HepG2 (cell line): ENCODE measurements at regions not wholly inside any gene's neighbourhood (a gene's known extent, or its start where the extent isn't known, plus 50 kb on each side); places are given as distances from the start of the nearest gene placed in this dataset.

Source experiments
- CBX2 ChIP-seq, 2 experiments: fragments of 200-600 bp in 1 of 2; sonication (generic); formaldehyde crosslinking in 1 of 2; IDR thresholded peaks; 2 replicates each; pipeline versions ENCODE4 v1.7.0 to v1.8.1; 2018 to 2022; ENCODE audit warnings: low read depth in 2 of 2, low read length in 1 of 2, mild to moderate bottlenecking in 1 of 2, missing genetic modification reagents in 1 of 2
- DNMT1 ChIP-seq: sonication (generic); formaldehyde crosslinking; IDR thresholded peaks from 2 replicates; pipeline ENCODE4 v1.5.1; 2020; ENCODE audit warnings: mild to moderate bottlenecking, missing genetic modification reagents
- GRHL1 ChIP-seq: sonication (generic); formaldehyde crosslinking; conservative IDR thresholded peaks from 2 replicates; pipeline ENCODE4 v1.8.0; 2022; ENCODE audit warnings: missing genetic modification reagents
- HDAC1 ChIP-seq: sonication (generic); formaldehyde crosslinking; IDR thresholded peaks from 2 replicates; pipeline ENCODE4 v1.5.1; 2020; ENCODE audit warnings: mild to moderate bottlenecking, missing genetic modification reagents
- HDAC6 ChIP-seq: fragments of 200-600 bp; sonication (generic); IDR thresholded peaks from 2 replicates; pipeline ENCODE4 v1.7.0; 2017; ENCODE audit warnings: mild to moderate bottlenecking, antibody characterized with exemption, low read length, low read depth
- RBM39 ChIP-seq: fragments of 200-400 bp; formaldehyde crosslinking; IDR thresholded peaks from one replicate; pipeline ENCODE4 v1.6.1; 2018; ENCODE audit warnings: antibody characterized with exemption, mild to moderate bottlenecking, low read depth, low read length; ENCODE audit not compliant: poor library complexity, severe bottlenecking
- REL ChIP-seq: sonication (generic); formaldehyde crosslinking; conservative IDR thresholded peaks from 2 replicates; pipeline ENCODE4 v1.8.0; 2022; ENCODE audit warnings: mild to moderate bottlenecking, missing genetic modification reagents, moderate library complexity
- REXO4 ChIP-seq: sonication (generic); formaldehyde crosslinking; IDR thresholded peaks from 2 replicates; pipeline ENCODE4 v1.8.0; 2022; ENCODE audit warnings: missing genetic modification reagents, mild to moderate bottlenecking, borderline replicate concordance
- SAP130 ChIP-seq: IDR thresholded peaks from 2 replicates; pipeline ENCODE4 v1.6.1; 2016; ENCODE audit warnings: low read depth
- SMC3 ChIP-seq: IDR thresholded peaks from 2 replicates; pipeline ENCODE4 v1.6.1; 2011; ENCODE audit warnings: low read length, improper control_type of control experiment
- U2AF1 ChIP-seq: fragments of 200-400 bp; formaldehyde crosslinking; optimal IDR thresholded peaks from 2 replicates; pipeline ENCODE3; 2017; ENCODE audit warnings: mild to moderate bottlenecking, low read depth, low read length
- ZNF331 ChIP-seq: sonication (generic); formaldehyde crosslinking; IDR thresholded peaks from 2 replicates; pipeline ENCODE4 v1.4.0; 2020; ENCODE audit warnings: missing genetic modification reagents
- ZNF615 ChIP-seq: sonication (generic); formaldehyde crosslinking; IDR thresholded peaks from 2 replicates; pipeline ENCODE4 v1.5.0; 2020; ENCODE audit warnings: mild to moderate bottlenecking, missing genetic modification reagents, borderline replicate concordance
- ZSCAN30 ChIP-seq: sonication (generic); formaldehyde crosslinking; IDR thresholded peaks from 2 replicates; pipeline ENCODE4 v1.5.0; 2020; ENCODE audit warnings: mild to moderate bottlenecking, missing genetic modification reagents
- TF ChIP-seq, protein P1 (sequence below): sonication (generic); formaldehyde crosslinking; IDR thresholded peaks from 2 replicates; pipeline ENCODE4 v1.4.0; 2020; ENCODE audit warnings: missing genetic modification reagents
- TF ChIP-seq, protein P2 (sequence below): sonication (generic); formaldehyde crosslinking; IDR thresholded peaks from 2 replicates; pipeline ENCODE4 v1.9.0; 2021; ENCODE audit warnings: missing genetic modification reagents, borderline replicate concordance
- TF ChIP-seq, protein P3 (sequence below): sonication (generic); formaldehyde crosslinking; IDR thresholded peaks from 2 replicates; pipeline ENCODE4 v1.4.0; 2020; ENCODE audit warnings: missing genetic modification reagents

- TF ChIP-seq SMC3 = peak; percentile 30; the same call in 1 of the 2 replicates
- TF ChIP-seq, protein P1, sequence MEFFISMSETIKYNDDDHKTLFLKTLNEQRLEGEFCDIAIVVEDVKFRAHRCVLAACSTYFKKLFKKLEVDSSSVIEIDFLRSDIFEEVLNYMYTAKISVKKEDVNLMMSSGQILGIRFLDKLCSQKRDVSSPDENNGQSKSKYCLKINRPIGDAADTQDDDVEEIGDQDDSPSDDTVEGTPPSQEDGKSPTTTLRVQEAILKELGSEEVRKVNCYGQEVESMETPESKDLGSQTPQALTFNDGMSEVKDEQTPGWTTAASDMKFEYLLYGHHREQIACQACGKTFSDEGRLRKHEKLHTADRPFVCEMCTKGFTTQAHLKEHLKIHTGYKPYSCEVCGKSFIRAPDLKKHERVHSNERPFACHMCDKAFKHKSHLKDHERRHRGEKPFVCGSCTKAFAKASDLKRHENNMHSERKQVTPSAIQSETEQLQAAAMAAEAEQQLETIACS (CRISPR knock-in tag) = no peak
- TF ChIP-seq, protein P2, sequence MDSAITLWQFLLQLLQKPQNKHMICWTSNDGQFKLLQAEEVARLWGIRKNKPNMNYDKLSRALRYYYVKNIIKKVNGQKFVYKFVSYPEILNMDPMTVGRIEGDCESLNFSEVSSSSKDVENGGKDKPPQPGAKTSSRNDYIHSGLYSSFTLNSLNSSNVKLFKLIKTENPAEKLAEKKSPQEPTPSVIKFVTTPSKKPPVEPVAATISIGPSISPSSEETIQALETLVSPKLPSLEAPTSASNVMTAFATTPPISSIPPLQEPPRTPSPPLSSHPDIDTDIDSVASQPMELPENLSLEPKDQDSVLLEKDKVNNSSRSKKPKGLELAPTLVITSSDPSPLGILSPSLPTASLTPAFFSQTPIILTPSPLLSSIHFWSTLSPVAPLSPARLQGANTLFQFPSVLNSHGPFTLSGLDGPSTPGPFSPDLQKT = no peak
- no peak for TF ChIP-seq REXO4
- TF ChIP-seq HDAC6 = no peak
- TF ChIP-seq ZNF615 (CRISPR knock-in tag) = peak; percentile 82; the same call in 1 of the 2 replicates
- no peak for TF ChIP-seq GRHL1 (CRISPR knock-in tag)
- peak; percentile 90 for TF ChIP-seq SAP130 (CRISPR knock-in tag)
- TF ChIP-seq, protein P3, sequence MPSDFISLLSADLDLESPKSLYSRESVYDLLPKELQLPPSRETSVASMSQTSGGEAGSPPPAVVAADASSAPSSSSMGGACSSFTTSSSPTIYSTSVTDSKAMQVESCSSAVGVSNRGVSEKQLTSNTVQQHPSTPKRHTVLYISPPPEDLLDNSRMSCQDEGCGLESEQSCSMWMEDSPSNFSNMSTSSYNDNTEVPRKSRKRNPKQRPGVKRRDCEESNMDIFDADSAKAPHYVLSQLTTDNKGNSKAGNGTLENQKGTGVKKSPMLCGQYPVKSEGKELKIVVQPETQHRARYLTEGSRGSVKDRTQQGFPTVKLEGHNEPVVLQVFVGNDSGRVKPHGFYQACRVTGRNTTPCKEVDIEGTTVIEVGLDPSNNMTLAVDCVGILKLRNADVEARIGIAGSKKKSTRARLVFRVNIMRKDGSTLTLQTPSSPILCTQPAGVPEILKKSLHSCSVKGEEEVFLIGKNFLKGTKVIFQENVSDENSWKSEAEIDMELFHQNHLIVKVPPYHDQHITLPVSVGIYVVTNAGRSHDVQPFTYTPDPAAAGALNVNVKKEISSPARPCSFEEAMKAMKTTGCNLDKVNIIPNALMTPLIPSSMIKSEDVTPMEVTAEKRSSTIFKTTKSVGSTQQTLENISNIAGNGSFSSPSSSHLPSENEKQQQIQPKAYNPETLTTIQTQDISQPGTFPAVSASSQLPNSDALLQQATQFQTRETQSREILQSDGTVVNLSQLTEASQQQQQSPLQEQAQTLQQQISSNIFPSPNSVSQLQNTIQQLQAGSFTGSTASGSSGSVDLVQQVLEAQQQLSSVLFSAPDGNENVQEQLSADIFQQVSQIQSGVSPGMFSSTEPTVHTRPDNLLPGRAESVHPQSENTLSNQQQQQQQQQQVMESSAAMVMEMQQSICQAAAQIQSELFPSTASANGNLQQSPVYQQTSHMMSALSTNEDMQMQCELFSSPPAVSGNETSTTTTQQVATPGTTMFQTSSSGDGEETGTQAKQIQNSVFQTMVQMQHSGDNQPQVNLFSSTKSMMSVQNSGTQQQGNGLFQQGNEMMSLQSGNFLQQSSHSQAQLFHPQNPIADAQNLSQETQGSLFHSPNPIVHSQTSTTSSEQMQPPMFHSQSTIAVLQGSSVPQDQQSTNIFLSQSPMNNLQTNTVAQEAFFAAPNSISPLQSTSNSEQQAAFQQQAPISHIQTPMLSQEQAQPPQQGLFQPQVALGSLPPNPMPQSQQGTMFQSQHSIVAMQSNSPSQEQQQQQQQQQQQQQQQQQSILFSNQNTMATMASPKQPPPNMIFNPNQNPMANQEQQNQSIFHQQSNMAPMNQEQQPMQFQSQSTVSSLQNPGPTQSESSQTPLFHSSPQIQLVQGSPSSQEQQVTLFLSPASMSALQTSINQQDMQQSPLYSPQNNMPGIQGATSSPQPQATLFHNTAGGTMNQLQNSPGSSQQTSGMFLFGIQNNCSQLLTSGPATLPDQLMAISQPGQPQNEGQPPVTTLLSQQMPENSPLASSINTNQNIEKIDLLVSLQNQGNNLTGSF = no peak
- TF ChIP-seq ZSCAN30 (CRISPR knock-in tag) = no peak
- no peak for TF ChIP-seq U2AF1
- TF ChIP-seq DNMT1 = peak; percentile 30; the same call in 1 of the 2 replicates
- no peak for TF ChIP-seq REL (CRISPR knock-in tag)
- peak; percentile 98 for TF ChIP-seq ZNF331 (CRISPR knock-in tag)
- no peak for TF ChIP-seq RBM39
- no peak for TF ChIP-seq CBX2 (IDR thresholded peaks at IDR 0.05; ENCODE audit: low read depth, low read length)
- no peak for TF ChIP-seq CBX2 (CRISPR knock-in tag; IDR thresholded peaks at IDR 0.05; ENCODE audit: low read depth)
- peak; percentile 96 for TF ChIP-seq HDAC1 (CRISPR knock-in tag)
Measured at GRCh38 chr6:63391203-63391970, 71.6 kb upstream of the LGSN start (continued).
